ENCODE measurements at regions not wholly inside any gene's neighbourhood (a gene's known extent, or its start where the extent isn't known, plus 50 kb on each side); places are given as distances from the start of the nearest gene placed in this dataset.
"Not testable (repeated sequence)": the region's sequence is repeated elsewhere in the genome, so short reads cannot be mapped to it uniquely, and the experiment has no call there.

DNA sequence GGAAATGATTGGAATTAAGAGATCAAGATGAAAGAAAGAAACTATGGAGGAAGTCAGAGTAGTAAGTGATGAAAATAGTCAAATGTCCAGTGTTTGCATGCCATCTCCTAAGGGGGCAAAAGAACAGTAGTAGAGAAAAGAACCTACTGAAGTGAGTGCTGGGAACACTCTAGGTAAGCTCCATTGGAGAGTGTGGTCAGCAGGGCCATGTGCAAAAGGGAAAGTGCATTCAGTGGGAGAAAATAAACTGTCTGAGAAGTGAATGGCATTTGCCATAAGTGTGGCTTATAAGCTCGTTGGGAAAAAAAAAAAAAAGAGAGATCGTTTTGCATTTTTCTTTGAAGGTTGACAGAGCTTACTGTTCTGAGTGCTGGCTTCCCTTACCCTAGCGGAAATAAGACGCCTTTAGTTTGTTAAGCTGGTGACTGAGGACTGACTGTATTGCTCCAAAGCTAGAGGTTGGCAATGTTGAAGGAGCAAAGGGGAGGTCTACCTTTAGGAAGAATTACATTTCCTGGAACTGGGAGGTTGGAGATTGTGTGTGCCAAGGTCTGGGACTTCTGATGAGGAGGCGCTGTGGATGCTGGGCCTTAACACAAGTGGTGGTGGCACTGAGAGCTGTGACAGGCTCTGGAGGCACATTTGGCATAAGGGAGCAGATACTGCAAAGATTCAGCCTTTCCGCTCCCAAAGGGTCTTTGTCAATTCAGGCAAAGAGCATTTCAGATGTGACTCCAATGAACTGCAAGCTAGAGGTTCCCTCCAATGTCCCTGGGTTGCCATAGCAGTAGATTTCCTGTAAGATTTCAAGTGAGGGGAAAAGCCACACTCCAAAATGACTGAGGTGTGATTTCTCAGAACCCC, 287.8 kb upstream of the SATB1 start:
- CTCF ChIA-PET = interaction anchor here (0.7 to 7.2 kb wide), 12 partner anchors 9 to 154 kb away, joined by 3 to 69 read pairs (median 4); no protein-coding TSS in a partner anchor
- ATAC-seq = peak; percentile 75
- intact Hi-C loops (cut with micrococcal nuclease) = loop anchor here (1.0 to 10.0 kb wide), 2 partner anchors 28 to 158 kb away; no protein-coding TSS in a partner anchor
- H3K4me1 Mint-ChIP-seq (ENCODE audit: low read depth) = peaks cover 69% of the 10 kb centered on the region
- no peak for TF ChIP-seq CTCF (IDR thresholded peaks at IDR 0.05)
- H3K27ac Mint-ChIP-seq = peak overlapping the region; percentile 96
- peaks cover 10% of the 10 kb centered on the region for H3K9me3 Mint-ChIP-seq
- no peaks in the 10 kb centered on the region for H3K27me3 Mint-ChIP-seq
- DNase-seq = peak; percentile 67
- POLR2A ChIA-PET = interaction anchor here (0.8 to 5.4 kb wide), 15 partner anchors 12 to 290 kb away, joined by 3 to 51 read pairs (median 4); no protein-coding TSS in a partner anchor
- peak overlapping the region; percentile 53 for H3K4me3 Mint-ChIP-seq
- H3K36me3 Mint-ChIP-seq (ENCODE audit: low read depth) = peaks cover 34% of the 10 kb centered on the region

GRCh38 chr3:18704326-18704725, 279.2 kb upstream of the SATB1 start:
- intact Hi-C loops (cut with micrococcal nuclease) = no loop called here
- ATAC-seq = no peak
- H3K27me3 Mint-ChIP-seq = no peaks in the 10 kb centered on the region
- no peak for TF ChIP-seq CTCF (IDR thresholded peaks at IDR 0.05)
- peak overlapping the region; percentile 43 for H3K27ac Mint-ChIP-seq
- H3K4me3 Mint-ChIP-seq = no peak overlapping the region
- peaks cover 29% of the 10 kb centered on the region for H3K9me3 Mint-ChIP-seq
- peaks cover 21% of the 10 kb centered on the region for H3K4me1 Mint-ChIP-seq (ENCODE audit: low read depth)
- ChIA-PET POLR2A (interaction anchor here (1.2 to 1.5 kb wide), 2 partner anchors 13 to 176 kb away, joined by 3 read pairs; no protein-coding TSS in a partner anchor), CTCF (interaction anchor here (0.8 to 1.8 kb wide), 6 partner anchors 9 to 145 kb away, joined by 3 to 10 read pairs (median 5); no protein-coding TSS in a partner anchor)
- H3K36me3 Mint-ChIP-seq (ENCODE audit: low read depth) = peaks cover 29% of the 10 kb centered on the region
- no peak for DNase-seq

GRCh38 chr3:18703798-18704197, 278.7 kb upstream of the SATB1 start:
- Mint-ChIP-seq H3K27me3 (no peaks in the 10 kb centered on the region), H3K27ac (peak overlapping the region; percentile 43), H3K4me3 (no peak overlapping the region), H3K36me3 (ENCODE audit: low read depth) (peaks cover 29% of the 10 kb centered on the region), H3K4me1 (ENCODE audit: low read depth) (peaks cover 17% of the 10 kb centered on the region), H3K9me3 (peaks cover 27% of the 10 kb centered on the region)
- peak; percentile 84 for ATAC-seq
- TF ChIP-seq CTCF (IDR thresholded peaks at IDR 0.05) = no peak
- DNase-seq = no peak
- POLR2A ChIA-PET = interaction anchor here (1.2 to 1.9 kb wide), 3 partner anchors 13 to 176 kb away, joined by 3 to 5 read pairs (median 3); no protein-coding TSS in a partner anchor
- intact Hi-C loops (cut with micrococcal nuclease) = no loop called here
- CTCF ChIA-PET = interaction anchor here (0.8 to 1.8 kb wide), 4 partner anchors 9 to 145 kb away, joined by 3 to 10 read pairs (median 5); no protein-coding TSS in a partner anchor

DNA sequence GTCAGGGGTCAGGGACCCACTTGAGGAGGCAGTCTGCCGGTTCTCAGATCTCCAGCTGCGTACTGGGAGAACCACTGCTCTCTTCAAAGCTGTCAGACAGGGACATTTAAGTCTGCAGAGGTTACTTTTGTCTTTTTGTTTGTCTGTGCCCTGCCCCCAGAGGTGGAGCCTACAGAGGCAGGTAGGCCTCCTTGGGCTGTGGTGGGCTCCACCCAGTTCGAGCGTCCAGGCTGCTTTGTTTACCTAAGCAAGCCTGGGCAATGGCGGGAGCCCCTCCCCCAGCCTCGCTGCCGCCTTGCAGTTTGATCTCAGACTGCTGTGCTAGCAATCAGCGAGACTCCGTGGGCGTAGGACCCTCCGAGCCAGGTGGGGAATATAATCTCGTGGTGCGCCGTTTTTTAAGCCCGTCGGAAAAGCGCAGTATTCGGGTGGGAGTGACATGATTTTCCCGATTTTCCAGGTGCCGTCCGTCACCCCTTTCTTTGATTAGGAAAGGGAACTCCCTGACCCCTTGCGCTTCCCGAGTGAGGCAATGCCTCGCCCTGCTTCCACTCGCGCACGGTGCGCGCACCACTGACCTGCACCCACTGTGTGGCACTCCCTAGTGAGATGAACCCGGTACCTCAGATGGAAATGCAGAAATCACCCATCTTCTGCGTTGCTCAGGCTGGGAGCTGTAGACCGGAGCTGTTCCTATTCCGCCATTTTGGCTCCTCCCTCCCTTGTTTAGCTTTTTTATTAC, 268.6 kb upstream of the SATB1 start:
- not testable (repeated sequence) for H3K4me3 Mint-ChIP-seq

DNA sequence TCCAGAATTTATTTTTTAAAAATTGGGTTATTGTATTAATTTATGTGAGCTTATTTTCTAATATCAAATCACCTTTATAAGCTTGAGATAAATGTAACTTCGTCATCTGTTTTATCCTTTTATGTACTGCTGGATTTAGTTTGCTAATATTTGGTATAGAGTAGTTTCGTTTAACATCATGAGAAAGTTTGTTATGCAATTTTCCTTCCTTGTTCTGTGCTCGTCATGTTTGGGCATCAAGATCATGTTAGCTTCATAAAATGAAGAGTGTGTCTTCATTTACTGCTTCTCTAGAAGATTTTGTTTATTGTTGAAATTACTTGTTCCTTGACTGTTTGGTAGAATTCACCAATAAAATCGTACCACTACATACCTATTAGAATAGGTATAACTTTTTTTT, 262.1 kb upstream of the SATB1 start:
- POLR2A ChIA-PET = no interaction called here
- intact Hi-C loops (cut with micrococcal nuclease) = no loop called here
- Mint-ChIP-seq H3K9me3 (peaks cover 23% of the 10 kb centered on the region), H3K27me3 (no peaks in the 10 kb centered on the region), H3K27ac (no peak overlapping the region), H3K4me1 (ENCODE audit: low read depth) (peaks cover 19% of the 10 kb centered on the region), H3K4me3 (no peak overlapping the region), H3K36me3 (ENCODE audit: low read depth) (peaks cover 20% of the 10 kb centered on the region)
- no peak for TF ChIP-seq CTCF (IDR thresholded peaks at IDR 0.05)
- ATAC-seq (no peak), DNase-seq (no peak)
- CTCF ChIA-PET = interaction anchor here (0.7 to 1.6 kb wide), 4 partner anchors 9 to 217 kb away, joined by 3 to 4 read pairs (median 4); no protein-coding TSS in a partner anchor

More for the DNA sequence above, 268.6 kb upstream of the SATB1 start:
- DNase-seq; H3K27me3 Mint-ChIP-seq; H3K36me3 Mint-ChIP-seq (ENCODE audit: low read depth); H3K4me1 Mint-ChIP-seq (ENCODE audit: low read depth); ATAC-seq; H3K27ac Mint-ChIP-seq; intact Hi-C loops (cut with micrococcal nuclease); POLR2A ChIA-PET; H3K9me3 Mint-ChIP-seq: not testable (repeated sequence)
- CTCF ChIA-PET = interaction anchor here (1.2 kb wide), 1 partner anchor 11 kb away, joined by 7 read pairs; no protein-coding TSS in a partner anchor

All from activated CD8-positive, alpha-beta T cell treated with anti-CD3 and anti-CD28 coated beads for 36 hours (primary cell).